ENCODE measurements at regions not wholly inside any gene's neighbourhood (a gene's known extent, or its start where the extent isn't known, plus 50 kb on each side); places are given as distances from the start of the nearest gene placed in this dataset.

- H3K36me3 ChIP-seq (replicated peaks; ENCODE audit: control insufficient read depth, insufficient read depth, low read length) = no peaks in the 10 kb centered on the region
These were observed 178.7 kb upstream of the RUNX1 start for GRCh38 chr21:35227786-35228185.

GRCh38 chr21:35226968-35227744 is 178.1 kb upstream of the RUNX1 start:
- Histone ChIP-seq H3K27me3 (ENCODE audit: control insufficient read depth, insufficient read depth, low read length) (no peaks in the 10 kb centered on the region), H3K4me3 (ENCODE audit: insufficient read depth, low read depth, low read length) (no peak overlapping the region), H3K36me3 (replicated peaks; ENCODE audit: control insufficient read depth, insufficient read depth, low read length) (no peaks in the 10 kb centered on the region)
- DNase-seq = no peak

More at GRCh38 chr21:35227786-35228185, 178.7 kb upstream of the RUNX1 start:
- no peaks in the 10 kb centered on the region for H3K27me3 ChIP-seq (ENCODE audit: control insufficient read depth, insufficient read depth, low read length)
- no peak for DNase-seq
- no peak overlapping the region for H3K4me3 ChIP-seq (ENCODE audit: insufficient read depth, low read depth, low read length)

GRCh38 chr21:35226328-35226727 is 177.2 kb upstream of the RUNX1 start:
- DNase-seq = no peak
- H3K4me3 ChIP-seq (ENCODE audit: insufficient read depth, low read depth, low read length) = no peak overlapping the region
- H3K27me3 ChIP-seq (ENCODE audit: control insufficient read depth, insufficient read depth, low read length) = no peaks in the 10 kb centered on the region
- H3K36me3 ChIP-seq (replicated peaks; ENCODE audit: control insufficient read depth, insufficient read depth, low read length) = no peaks in the 10 kb centered on the region

- no peak for DNase-seq
- Histone ChIP-seq H3K27me3 (ENCODE audit: control insufficient read depth, insufficient read depth, low read length) (no peaks in the 10 kb centered on the region), H3K36me3 (replicated peaks; ENCODE audit: control insufficient read depth, insufficient read depth, low read length) (no peaks in the 10 kb centered on the region), H3K4me3 (ENCODE audit: insufficient read depth, low read depth, low read length) (no peak overlapping the region)
These were observed 176.5 kb upstream of the RUNX1 start for GRCh38 chr21:35225573-35225972.

- Histone ChIP-seq H3K36me3 (replicated peaks; ENCODE audit: control insufficient read depth, insufficient read depth, low read length) (no peaks in the 10 kb centered on the region), H3K27me3 (ENCODE audit: control insufficient read depth, insufficient read depth, low read length) (no peaks in the 10 kb centered on the region), H3K4me3 (ENCODE audit: insufficient read depth, low read depth, low read length) (no peak overlapping the region)
- DNase-seq = no peak
These were observed 174.5 kb upstream of the RUNX1 start for GRCh38 chr21:35223480-35224156.

GRCh38 chr21:35222541-35222941 is 173.4 kb upstream of the RUNX1 start:
- H3K27me3 ChIP-seq (ENCODE audit: control insufficient read depth, insufficient read depth, low read length) = no peaks in the 10 kb centered on the region
- H3K4me3 ChIP-seq (ENCODE audit: insufficient read depth, low read depth, low read length) = no peak overlapping the region
- DNase-seq = no peak
- H3K36me3 ChIP-seq (replicated peaks; ENCODE audit: control insufficient read depth, insufficient read depth, low read length) = no peaks in the 10 kb centered on the region

GRCh38 chr21:35222021-35222420 is 172.9 kb upstream of the RUNX1 start:
- no peak for DNase-seq
- Histone ChIP-seq H3K36me3 (replicated peaks; ENCODE audit: control insufficient read depth, insufficient read depth, low read length) (no peaks in the 10 kb centered on the region), H3K4me3 (ENCODE audit: insufficient read depth, low read depth, low read length) (no peak overlapping the region), H3K27me3 (ENCODE audit: control insufficient read depth, insufficient read depth, low read length) (no peaks in the 10 kb centered on the region)

- no peak overlapping the region for H3K4me3 ChIP-seq (ENCODE audit: insufficient read depth, low read depth, low read length)
- H3K27me3 ChIP-seq (ENCODE audit: control insufficient read depth, insufficient read depth, low read length) = no peaks in the 10 kb centered on the region
- no peak for DNase-seq
- no peaks in the 10 kb centered on the region for H3K36me3 ChIP-seq (replicated peaks; ENCODE audit: control insufficient read depth, insufficient read depth, low read length)
These were observed 171.2 kb upstream of the RUNX1 start for GRCh38 chr21:35220301-35220700.

- DNase-seq = no peak
- Histone ChIP-seq H3K36me3 (replicated peaks; ENCODE audit: control insufficient read depth, insufficient read depth, low read length) (no peaks in the 10 kb centered on the region), H3K4me3 (ENCODE audit: insufficient read depth, low read depth, low read length) (no peak overlapping the region), H3K27me3 (ENCODE audit: control insufficient read depth, insufficient read depth, low read length) (no peaks in the 10 kb centered on the region)
These were observed 170.6 kb upstream of the RUNX1 start for GRCh38 chr21:35219719-35220118.

- DNase-seq = no peak
- no peaks in the 10 kb centered on the region for H3K27me3 ChIP-seq (ENCODE audit: control insufficient read depth, insufficient read depth, low read length)
- H3K4me3 ChIP-seq (ENCODE audit: insufficient read depth, low read depth, low read length) = no peak overlapping the region
These were observed 170.2 kb upstream of the RUNX1 start for GRCh38 chr21:35219291-35219690.

GRCh38 chr21:35217504-35218060 is 168.5 kb upstream of the RUNX1 start:
- H3K36me3 ChIP-seq (replicated peaks; ENCODE audit: control insufficient read depth, insufficient read depth, low read length) = no peaks in the 10 kb centered on the region
- DNase-seq = peak; percentile 8
- H3K27me3 ChIP-seq (ENCODE audit: control insufficient read depth, insufficient read depth, low read length) = no peaks in the 10 kb centered on the region
- H3K4me3 ChIP-seq (ENCODE audit: insufficient read depth, low read depth, low read length) = no peak overlapping the region

More at GRCh38 chr21:35219291-35219690, 170.2 kb upstream of the RUNX1 start:
- no peaks in the 10 kb centered on the region for H3K36me3 ChIP-seq (replicated peaks; ENCODE audit: control insufficient read depth, insufficient read depth, low read length)

- H3K36me3 ChIP-seq (replicated peaks; ENCODE audit: control insufficient read depth, insufficient read depth, low read length) = no peaks in the 10 kb centered on the region
- no peak for DNase-seq
- H3K4me3 ChIP-seq (ENCODE audit: insufficient read depth, low read depth, low read length) = no peak overlapping the region
- no peaks in the 10 kb centered on the region for H3K27me3 ChIP-seq (ENCODE audit: control insufficient read depth, insufficient read depth, low read length)
These were observed 167.9 kb upstream of the RUNX1 start for GRCh38 chr21:35216996-35217395.

- Histone ChIP-seq H3K27me3 (ENCODE audit: control insufficient read depth, insufficient read depth, low read length) (no peaks in the 10 kb centered on the region), H3K36me3 (replicated peaks; ENCODE audit: control insufficient read depth, insufficient read depth, low read length) (no peaks in the 10 kb centered on the region), H3K4me3 (ENCODE audit: insufficient read depth, low read depth, low read length) (no peak overlapping the region)
- no peak for DNase-seq
These were observed 166.8 kb upstream of the RUNX1 start for GRCh38 chr21:35215870-35216269.

GRCh38 chr21:35212393-35213127 is 163.5 kb upstream of the RUNX1 start:
- no peak for DNase-seq
- Histone ChIP-seq H3K36me3 (replicated peaks; ENCODE audit: control insufficient read depth, insufficient read depth, low read length) (no peaks in the 10 kb centered on the region), H3K27me3 (ENCODE audit: control insufficient read depth, insufficient read depth, low read length) (no peaks in the 10 kb centered on the region), H3K4me3 (ENCODE audit: insufficient read depth, low read depth, low read length) (no peak overlapping the region)
